Thyroid gland (tissue), 4 donors: ENCODE measurements at regions not wholly inside any gene's neighbourhood (a gene's known extent, or its start where the extent isn't known, plus 50 kb on each side); places are given as distances from the start of the nearest gene placed in this dataset.

Experiments
- DNase-seq, 2 donors: peaks; one replicate each; pipeline ENCODE4 v3.0.0-alpha.2; 2019
- H3K27ac ChIP-seq, 3 donors: fragments of 200-600 bp; sonication (generic); 1 replicate in 2 of 3; 2 replicates in 1 of 3; pipeline ENCODE4 v1.5.1; 2016 to 2019; ENCODE audit warnings: mild to moderate bottlenecking in 1 of 3, moderate library complexity in 1 of 3
- H3K27me3 ChIP-seq: fragments of 200-600 bp; sonication (generic); one replicate; pipeline ENCODE4 v1.5.1; 2019
- H3K36me3 ChIP-seq, 2 donors: fragments of 200-600 bp; sonication (generic); one replicate each; pipeline ENCODE4 v1.5.1; 2016 to 2019
- H3K4me1 ChIP-seq, 2 donors: fragments of 200-600 bp; sonication (generic); one replicate each; pipeline ENCODE4 v1.5.1; 2017 to 2019
- H3K4me3 ChIP-seq, 3 donors: fragments of 200-600 bp; sonication (generic); replicated peaks in 1 of 3; 1 replicate in 2 of 3; 2 replicates in 1 of 3; pipeline ENCODE4 v1.5.1; 2016; ENCODE audit warnings: mild to moderate bottlenecking in 1 of 3
- H3K9me3 ChIP-seq: fragments of 200-600 bp; sonication (generic); one replicate; pipeline ENCODE4 v1.5.1; 2017
- CTCF ChIP-seq, 6 experiments: fragments of 200-600 bp in 3 of 6; fragments of 450-650 bp in 3 of 6; sonication (generic) in 3 of 6; IDR thresholded peaks; one replicate each; pipeline ENCODE4 v1.5.1; 2016 to 2019; ENCODE audit warnings: antibody characterized with exemption in 6 of 6, mild to moderate bottlenecking in 2 of 6, inconsistent platforms in 1 of 6, moderate library complexity in 1 of 6
- POLR2A ChIP-seq, 2 donors: fragments of 450-650 bp; IDR thresholded peaks; one replicate each; pipeline ENCODE4 v1.6.1; 2017; ENCODE audit warnings: antibody characterized with exemption in 2 of 2, mild to moderate bottlenecking in 2 of 2, moderate library complexity in 1 of 2
- WGBS, 2 donors: methylation state at CpG; one replicate each; pipeline ENCODE4 v1.1.5; 2017; 5-methylcytosine and 5-hydroxymethylcytosine counted together
- intact Hi-C: fragments of 100-400 bp; cut with DNase I; formaldehyde crosslinking; loops from one replicate; pipeline ENCODE4 v1.15.1; 2023

DNA sequence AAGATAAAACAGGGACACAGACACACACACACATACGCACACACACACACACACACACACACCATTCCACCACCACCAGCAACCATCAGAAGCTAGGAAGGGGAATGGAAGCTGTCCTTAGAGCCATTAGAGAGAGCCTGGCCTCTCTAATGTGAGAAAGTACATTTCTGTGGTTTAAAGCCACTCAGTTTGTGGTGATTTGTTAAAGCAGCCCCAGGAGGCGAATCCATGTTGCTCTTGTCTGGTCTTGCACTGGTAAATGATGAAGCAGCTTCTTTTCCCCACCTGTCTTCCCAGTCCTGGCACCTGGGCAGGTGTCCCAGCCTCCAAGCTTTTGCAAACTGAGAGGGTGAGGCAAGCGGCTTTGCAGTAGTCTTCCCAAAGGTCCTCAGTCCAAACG lies 118.9 kb upstream of the KL start:
- DNase-seq, result no peak
- intact Hi-C loops, result no loop called here
- Histone ChIP-seq H3K4me1 (no peaks in the 10 kb centered on the region), H3K9me3 (no peaks in the 10 kb centered on the region), H3K4me3 (no peak overlapping the region), H3K27me3 (no peaks in the 10 kb centered on the region), H3K27ac (no peak overlapping the region), H3K36me3 (no peaks in the 10 kb centered on the region)
- WGBS, 2 donors, result 81 to 82% methylated on average over 4 of the region's 4 CpGs
- no peak for TF ChIP-seq CTCF (IDR thresholded peaks at IDR 0.05)
- no peak for TF ChIP-seq POLR2A (IDR thresholded peaks at IDR 0.05)

DNA sequence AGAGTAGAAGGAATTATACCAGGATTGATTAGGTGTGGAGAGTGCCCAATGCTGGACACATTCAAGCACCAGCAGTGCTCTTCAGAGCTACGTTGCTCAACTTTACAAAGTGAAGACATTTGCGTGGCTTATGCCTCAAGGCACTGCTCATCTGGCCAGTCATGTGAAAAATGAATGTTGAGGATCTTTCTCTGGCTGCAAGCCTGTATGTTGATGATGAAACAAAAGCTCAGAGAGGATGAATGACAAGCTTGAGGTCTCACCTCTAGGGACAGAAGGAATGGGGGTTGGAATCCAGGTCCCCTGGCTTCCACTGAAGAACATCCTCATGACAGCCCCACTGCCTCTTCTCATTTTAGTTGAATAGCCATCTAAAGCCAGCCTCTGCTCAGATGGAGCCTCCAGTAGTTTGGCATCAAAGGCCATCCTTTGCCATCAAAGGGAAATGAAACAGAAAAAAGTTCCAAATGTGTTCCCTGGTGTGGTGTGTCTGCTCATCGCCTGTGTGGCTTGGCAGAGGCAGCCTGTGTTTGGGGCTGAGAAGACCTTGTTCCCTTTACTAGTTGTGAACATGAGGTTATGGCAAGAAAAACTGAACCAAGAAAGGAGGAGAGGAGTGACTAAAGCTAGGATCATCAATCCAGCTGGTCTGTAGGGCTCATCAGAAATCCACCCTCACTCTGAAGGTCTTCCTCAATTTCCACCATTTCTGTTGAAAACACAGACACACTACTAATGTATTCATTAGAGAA lies 114.0 kb upstream of the KL start:
- WGBS, 2 donors, result 34 to 56% methylated on average over 3 of the region's 3 CpGs
- Histone ChIP-seq H3K4me3 (no peak overlapping the region), H3K36me3 (no peaks in the 10 kb centered on the region), H3K4me1 (no peaks in the 10 kb centered on the region), H3K9me3 (no peaks in the 10 kb centered on the region), H3K27ac (peak overlapping the region in 1 of 3 donors; percentile 33), H3K27me3 (no peaks in the 10 kb centered on the region)
- peak in 1 of 2 donors; percentile 5 for DNase-seq
- intact Hi-C loops, result no loop called here
- no peak for TF ChIP-seq CTCF (IDR thresholded peaks at IDR 0.05)
- no peak for TF ChIP-seq POLR2A (IDR thresholded peaks at IDR 0.05)

DNA sequence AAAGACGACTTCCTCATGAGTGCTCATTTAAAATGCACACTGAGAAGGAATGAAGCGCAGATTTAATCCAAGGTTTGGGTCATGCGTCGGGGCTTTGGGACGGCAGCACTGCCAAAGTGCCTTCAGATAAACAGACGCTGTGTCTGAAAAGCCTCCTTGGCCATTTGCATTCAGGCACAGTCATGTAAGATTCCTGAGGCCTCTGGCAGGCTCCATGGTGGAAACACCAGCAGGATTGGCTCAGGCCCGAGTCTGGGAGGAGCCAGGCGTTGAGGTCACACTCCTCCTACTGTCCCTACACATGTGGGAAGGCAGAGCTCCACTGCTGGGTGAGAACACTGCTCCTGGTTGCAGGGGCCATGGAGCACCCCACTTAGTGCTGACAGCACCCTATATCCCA lies 113.3 kb upstream of the KL start:
- Histone ChIP-seq H3K27ac (no peak overlapping the region), H3K4me3 (no peak overlapping the region), H3K27me3 (no peaks in the 10 kb centered on the region), H3K4me1 (no peaks in the 10 kb centered on the region), H3K9me3 (no peaks in the 10 kb centered on the region), H3K36me3 (no peaks in the 10 kb centered on the region)
- 60 to 73% methylated on average over 7 to 8 of the region's 8 CpGs for WGBS, 2 donors
- TF ChIP-seq POLR2A (IDR thresholded peaks at IDR 0.05) (no peak), CTCF (IDR thresholded peaks at IDR 0.05) (no peak)
- DNase-seq, result peak; percentile 12 to 26
- intact Hi-C loops, result no loop called here

- no peak for DNase-seq
- Histone ChIP-seq H3K9me3 (no peaks in the 10 kb centered on the region), H3K27me3 (no peaks in the 10 kb centered on the region), H3K4me3 (no peak overlapping the region), H3K4me1 (no peaks in the 10 kb centered on the region), H3K27ac (no peak overlapping the region), H3K36me3 (no peaks in the 10 kb centered on the region)
- intact Hi-C loops, result no loop called here
- WGBS, 2 donors, result 86 to 93% methylated on average over 5 of the region's 5 CpGs
- no peak for TF ChIP-seq POLR2A (IDR thresholded peaks at IDR 0.05)
- TF ChIP-seq CTCF (IDR thresholded peaks at IDR 0.05), result no peak
These were observed 112.5 kb upstream of the KL start for GRCh38 chr13:32903720-32904119.

- WGBS, 2 donors, result 88 to 91% methylated on average over 2 of the region's 2 CpGs
- intact Hi-C loops, result no loop called here
- H3K9me3 ChIP-seq, result no peaks in the 10 kb centered on the region
- DNase-seq, result no peak
- H3K27ac ChIP-seq, result no peak overlapping the region
- H3K36me3 ChIP-seq, result no peaks in the 10 kb centered on the region
- no peaks in the 10 kb centered on the region for H3K4me1 ChIP-seq
- no peak overlapping the region for H3K4me3 ChIP-seq
- H3K27me3 ChIP-seq, result no peaks in the 10 kb centered on the region
- no peak for TF ChIP-seq POLR2A (IDR thresholded peaks at IDR 0.05)
- no peak for TF ChIP-seq CTCF (IDR thresholded peaks at IDR 0.05)
These were observed 112.0 kb upstream of the KL start for GRCh38 chr13:32904266-32904665.
